Caco-2 (cell line): ENCODE measurements at regions not wholly inside any gene's neighbourhood (a gene's known extent, or its start where the extent isn't known, plus 50 kb on each side); places are given as distances from the start of the nearest gene placed in this dataset.

ENCODE experiments used
- BruUV-seq: library from RNA; stranded (reverse); fragments of 400-500 nt; replicated peaks from 2 replicates; lab custom pipeline; 2021; lab: Mats Ljungman, UMichigan
- CTCF ChIA-PET: fragments of 300-600 bp; sonication (Branson Sonifier 250); formaldehyde crosslinking; loops from one replicate; lab custom pipeline; 2022; ENCODE audit warnings: antibody characterized with exemption; lab: Charles Lee
- POLR2A ChIA-PET: fragments of 300-600 bp; sonication (Branson Sonifier 250); formaldehyde crosslinking; loops from one replicate; lab custom pipeline; 2022; ENCODE audit warnings: antibody characterized with exemption; lab: Charles Lee
- DNase-seq, 2 experiments: peaks; one replicate each; pipeline versions ENCODE4 v3.0.0 to v3.0.0-alpha.2; 2020 to 2022
- H3K27me3 ChIP-seq: replicated peaks from 2 replicates; pipeline ENCODE4 v1.6.0; 2011; ENCODE audit warnings: low read length; ENCODE audit not compliant: control insufficient read depth, insufficient read depth
- H3K36me3 ChIP-seq: 2 replicates; pipeline ENCODE4 v1.5.1; 2011; ENCODE audit warnings: low read length; ENCODE audit not compliant: control insufficient read depth, insufficient read depth
- H3K4me1 ChIP-seq: fragments of 250-450 bp; sonication (Bioruptor Pico); 2 replicates; pipeline ENCODE4 v1.5.1; 2020; ENCODE audit warnings: mild to moderate bottlenecking
- H3K4me3 ChIP-seq: 2 replicates; pipeline ENCODE4 v1.5.1; 2011; ENCODE audit warnings: low read depth, mild to moderate bottlenecking, control low read depth, low read length
- H3K9me3 ChIP-seq: fragments of 250-450 bp; sonication (Bioruptor Pico); 2 replicates; pipeline ENCODE4 v1.5.1; 2020; ENCODE audit warnings: mild to moderate bottlenecking, moderate library complexity
- H3K27ac Mint-ChIP-seq: one replicate; pipeline ENCODE4 v1.8.0; 2022; ENCODE audit warnings: mixed read lengths; ENCODE audit not compliant: unreplicated experiment
- H3K27me3 Mint-ChIP-seq: one replicate; pipeline ENCODE4 v1.8.0; 2022; ENCODE audit warnings: mixed read lengths; ENCODE audit not compliant: insufficient read depth, unreplicated experiment
- H3K36me3 Mint-ChIP-seq: one replicate; pipeline ENCODE4 v1.8.0; 2022; ENCODE audit warnings: mild to moderate bottlenecking, mixed read lengths; ENCODE audit not compliant: insufficient read depth, unreplicated experiment
- H3K4me1 Mint-ChIP-seq: one replicate; pipeline ENCODE4 v1.8.0; 2022; ENCODE audit warnings: low read depth, mixed read lengths; ENCODE audit not compliant: unreplicated experiment
- H3K4me3 Mint-ChIP-seq: one replicate; pipeline ENCODE4 v1.8.0; 2022; ENCODE audit warnings: mild to moderate bottlenecking, moderate library complexity, mixed read lengths; ENCODE audit not compliant: unreplicated experiment
- H3K9me3 Mint-ChIP-seq: one replicate; pipeline ENCODE4 v1.8.0; 2022; ENCODE audit warnings: mixed read lengths; ENCODE audit not compliant: unreplicated experiment
- intact Hi-C: fragments of 100-400 bp; cut with micrococcal nuclease; formaldehyde crosslinking; loops from one replicate; pipeline ENCODE4 v1.10.0; 2022; ENCODE audit not compliant: unreplicated experiment
- TF ChIP-seq, protein P1 (sequence below), 2 experiments: fragments of 200-600 bp in 1 of 2; IDR thresholded peaks; 1 replicate in 1 of 2; 2 replicates in 1 of 2; pipeline versions ENCODE4 v1.5.1 to v1.8.0; 2011 to 2022; ENCODE audit warnings: antibody characterized with exemption in 1 of 2, control low read depth in 1 of 2, inconsistent platforms in 1 of 2, low read depth in 1 of 2, low read length in 1 of 2, mild to moderate bottlenecking in 1 of 2, moderate library complexity in 1 of 2; ENCODE audit not compliant: insufficient read depth in 1 of 2, severe bottlenecking in 1 of 2, unreplicated experiment in 1 of 2

DNA sequence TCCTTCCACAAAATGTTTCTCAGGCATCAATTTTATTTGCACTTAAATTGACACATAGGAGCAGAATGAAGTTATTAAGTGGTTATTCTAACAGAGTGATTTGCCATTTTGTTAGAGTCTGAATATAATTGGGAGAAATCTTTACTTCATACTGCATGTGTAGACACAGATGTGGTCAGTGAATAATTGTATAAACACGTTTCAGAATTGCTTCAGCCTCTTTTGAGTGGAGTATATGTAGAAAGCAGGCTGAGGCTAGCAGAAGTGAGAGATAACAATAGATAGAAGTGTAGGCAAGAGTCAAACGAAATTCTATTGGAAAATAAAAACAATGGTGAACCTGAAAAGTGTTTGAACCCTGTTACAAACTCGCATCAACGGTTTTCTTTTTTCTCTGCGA lies 270.7 kb downstream of the TMEM167A start:
- Mint-ChIP-seq H3K9me3 (no peaks in the 10 kb centered on the region), H3K4me1 (no peaks in the 10 kb centered on the region), H3K4me3 (no peak overlapping the region), H3K27ac (no peak overlapping the region), H3K27me3 (no peaks in the 10 kb centered on the region), H3K36me3 (no peaks in the 10 kb centered on the region)
- no peaks in the 10 kb centered on the region for H3K27me3 ChIP-seq
- intact Hi-C loops: no loop called here
- DNase-seq: no peak
- BruUV-seq: no TSS peak
- H3K4me3 ChIP-seq: no peak overlapping the region
- ChIA-PET POLR2A (no interaction called here), CTCF (no interaction called here)
- no peaks in the 10 kb centered on the region for H3K36me3 ChIP-seq
- H3K9me3 ChIP-seq: no peaks in the 10 kb centered on the region
- TF ChIP-seq, protein P1, sequence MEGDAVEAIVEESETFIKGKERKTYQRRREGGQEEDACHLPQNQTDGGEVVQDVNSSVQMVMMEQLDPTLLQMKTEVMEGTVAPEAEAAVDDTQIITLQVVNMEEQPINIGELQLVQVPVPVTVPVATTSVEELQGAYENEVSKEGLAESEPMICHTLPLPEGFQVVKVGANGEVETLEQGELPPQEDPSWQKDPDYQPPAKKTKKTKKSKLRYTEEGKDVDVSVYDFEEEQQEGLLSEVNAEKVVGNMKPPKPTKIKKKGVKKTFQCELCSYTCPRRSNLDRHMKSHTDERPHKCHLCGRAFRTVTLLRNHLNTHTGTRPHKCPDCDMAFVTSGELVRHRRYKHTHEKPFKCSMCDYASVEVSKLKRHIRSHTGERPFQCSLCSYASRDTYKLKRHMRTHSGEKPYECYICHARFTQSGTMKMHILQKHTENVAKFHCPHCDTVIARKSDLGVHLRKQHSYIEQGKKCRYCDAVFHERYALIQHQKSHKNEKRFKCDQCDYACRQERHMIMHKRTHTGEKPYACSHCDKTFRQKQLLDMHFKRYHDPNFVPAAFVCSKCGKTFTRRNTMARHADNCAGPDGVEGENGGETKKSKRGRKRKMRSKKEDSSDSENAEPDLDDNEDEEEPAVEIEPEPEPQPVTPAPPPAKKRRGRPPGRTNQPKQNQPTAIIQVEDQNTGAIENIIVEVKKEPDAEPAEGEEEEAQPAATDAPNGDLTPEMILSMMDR (IDR thresholded peaks at IDR 0.05; ENCODE audit: insufficient read depth in 1 of 2, low read depth in 1 of 2, low read length in 1 of 2, severe bottlenecking in 1 of 2, unreplicated experiment in 1 of 2): no peak
- no peaks in the 10 kb centered on the region for H3K4me1 ChIP-seq

DNA sequence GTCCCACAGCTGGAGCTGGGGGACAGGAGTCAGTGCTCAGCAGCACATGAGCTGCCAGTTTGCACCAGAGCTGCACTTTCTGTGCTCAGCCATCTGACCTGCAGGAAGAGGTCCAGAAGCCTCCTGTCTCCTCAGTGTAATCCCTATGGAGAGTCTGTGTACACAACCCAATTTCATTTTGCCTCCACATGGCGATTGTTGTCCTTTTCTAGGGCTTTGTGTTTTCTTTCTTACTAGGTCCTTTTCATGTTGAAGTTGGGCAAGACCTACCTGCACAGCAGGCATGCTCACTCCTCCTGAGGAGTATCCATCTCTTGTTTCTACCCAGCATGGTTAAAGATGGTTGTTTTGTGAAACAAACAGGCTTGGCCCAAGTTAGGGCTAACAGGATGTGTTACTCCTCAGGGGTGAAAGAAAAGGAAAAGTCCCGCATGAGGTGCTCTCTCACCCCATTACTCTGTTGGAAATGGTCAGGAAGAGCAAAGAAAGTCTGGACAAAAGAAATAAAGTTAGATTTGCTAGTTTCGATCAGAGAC lies 273.0 kb downstream of the TMEM167A start:
- no TSS peak for BruUV-seq
- intact Hi-C loops: no loop called here
- H3K9me3 Mint-ChIP-seq: no peaks in the 10 kb centered on the region
- ChIA-PET POLR2A (no interaction called here), CTCF (no interaction called here)
- no peaks in the 10 kb centered on the region for H3K27me3 Mint-ChIP-seq
- no peak for DNase-seq
- no peak overlapping the region for H3K4me3 Mint-ChIP-seq
- no peaks in the 10 kb centered on the region for H3K27me3 ChIP-seq
- no peaks in the 10 kb centered on the region for H3K36me3 ChIP-seq
- no peaks in the 10 kb centered on the region for H3K4me1 ChIP-seq
- TF ChIP-seq, protein P1 (IDR thresholded peaks at IDR 0.05; ENCODE audit: insufficient read depth in 1 of 2, low read depth in 1 of 2, low read length in 1 of 2, severe bottlenecking in 1 of 2, unreplicated experiment in 1 of 2): no peak
- no peak overlapping the region for H3K4me3 ChIP-seq
- no peaks in the 10 kb centered on the region for H3K36me3 Mint-ChIP-seq
- no peaks in the 10 kb centered on the region for H3K4me1 Mint-ChIP-seq
- no peaks in the 10 kb centered on the region for H3K9me3 ChIP-seq
- no peak overlapping the region for H3K27ac Mint-ChIP-seq

DNA sequence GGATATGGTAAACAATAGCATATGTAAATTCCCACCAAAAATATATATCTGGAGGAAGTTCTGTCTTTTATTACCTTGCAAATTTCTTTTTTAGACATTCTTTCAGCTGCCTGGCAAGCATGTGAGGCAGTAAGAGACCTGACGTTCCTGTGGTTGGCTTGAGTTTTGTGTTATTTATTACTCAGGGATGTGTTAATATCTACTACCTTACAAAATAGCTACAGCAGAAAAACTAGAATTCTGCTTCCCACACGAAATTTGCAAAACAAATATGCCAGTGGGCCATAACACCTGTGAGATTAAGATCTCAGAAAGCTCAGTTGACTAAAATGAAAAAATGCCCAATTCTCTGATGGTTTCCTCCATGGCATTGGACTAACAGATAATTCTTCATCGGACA lies 274.2 kb downstream of the TMEM167A start:
- Mint-ChIP-seq H3K27ac (no peak overlapping the region), H3K36me3 (no peaks in the 10 kb centered on the region), H3K9me3 (no peaks in the 10 kb centered on the region), H3K4me3 (no peak overlapping the region), H3K27me3 (no peaks in the 10 kb centered on the region), H3K4me1 (no peaks in the 10 kb centered on the region)
- intact Hi-C loops: no loop called here
- ChIA-PET POLR2A (no interaction called here), CTCF (no interaction called here)
- Histone ChIP-seq H3K4me1 (no peaks in the 10 kb centered on the region), H3K27me3 (no peaks in the 10 kb centered on the region), H3K36me3 (no peaks in the 10 kb centered on the region), H3K4me3 (no peak overlapping the region), H3K9me3 (no peaks in the 10 kb centered on the region)
- TF ChIP-seq, protein P1 (IDR thresholded peaks at IDR 0.05; ENCODE audit: insufficient read depth in 1 of 2, low read depth in 1 of 2, low read length in 1 of 2, severe bottlenecking in 1 of 2, unreplicated experiment in 1 of 2): no peak
- DNase-seq: no peak
- no TSS peak for BruUV-seq
